Astrocyte (in vitro differentiated cells and primary cell): ENCODE measurements at regions not wholly inside any gene's neighbourhood (a gene's known extent, or its start where the extent isn't known, plus 50 kb on each side); places are given as distances from the start of the nearest gene placed in this dataset.
A peak's percentile ranks its signal among the peaks of the same experiment; 100 is the strongest.
"Not testable (repeated sequence)": the region's sequence is repeated elsewhere in the genome, so short reads cannot be mapped to it uniquely, and the experiment has no call there.

Source experiments
- DNase-seq: peaks from one replicate; pipeline ENCODE4 v3.0.0-alpha.2; 2010; ENCODE audit warnings: low read depth
- FAIRE-seq: peaks from 2 replicates; lab custom pipeline; 2011; peaks lifted over from hg19 to GRCh38; lab: Jason Lieb, UNC
- H2AFZ ChIP-seq: 2 replicates; pipeline ENCODE4 v1.6.0; 2012; ENCODE audit warnings: low read depth, low read length, inconsistent platforms
- H3K27ac ChIP-seq: 2 replicates; pipeline ENCODE4 v1.5.1; 2011; ENCODE audit warnings: low read depth, low read length, inconsistent platforms
- H3K27me3 ChIP-seq: 2 replicates; pipeline ENCODE4 v1.6.0; 2011; ENCODE audit warnings: low read length, inconsistent platforms; ENCODE audit not compliant: insufficient read depth
- H3K36me3 ChIP-seq: 2 replicates; pipeline ENCODE4 v1.5.1; 2011; ENCODE audit warnings: low read length, inconsistent platforms; ENCODE audit not compliant: insufficient read depth
- H3K4me1 ChIP-seq: 2 replicates; pipeline ENCODE4 v1.5.1; 2011; ENCODE audit warnings: low read length, inconsistent platforms; ENCODE audit not compliant: insufficient read depth
- H3K4me2 ChIP-seq: 2 replicates; pipeline ENCODE4 v1.6.0; 2012; ENCODE audit warnings: low read length, inconsistent platforms
- H3K4me3 ChIP-seq: 2 replicates; pipeline ENCODE4 v1.5.1; 2011; ENCODE audit warnings: low read depth, mild to moderate bottlenecking, low read length, inconsistent platforms; ENCODE audit not compliant: insufficient read depth
- H3K79me2 ChIP-seq: 2 replicates; pipeline ENCODE4 v1.6.0; 2012; ENCODE audit warnings: mild to moderate bottlenecking, low read length, inconsistent platforms; ENCODE audit not compliant: insufficient read depth
- H3K9ac ChIP-seq: 2 replicates; pipeline ENCODE4 v1.6.0; 2012; ENCODE audit warnings: mild to moderate bottlenecking, low read length, inconsistent platforms
- H3K9me3 ChIP-seq: 2 replicates; pipeline ENCODE4 v1.5.1; 2012; ENCODE audit warnings: low read depth, mild to moderate bottlenecking, low read length, inconsistent platforms; ENCODE audit not compliant: insufficient read depth
- H4K20me1 ChIP-seq: 2 replicates; pipeline ENCODE4 v1.6.0; 2012; ENCODE audit warnings: low read length, inconsistent platforms; ENCODE audit not compliant: insufficient read depth
- H3K27ac Mint-ChIP-seq: one replicate; pipeline ENCODE4 v1.8.0; 2021; ENCODE audit warnings: mild to moderate bottlenecking, mixed read lengths; ENCODE audit not compliant: unreplicated experiment
- H3K27me3 Mint-ChIP-seq: one replicate; pipeline ENCODE4 v1.8.0; 2021; ENCODE audit warnings: low read depth, mixed read lengths; ENCODE audit not compliant: unreplicated experiment
- H3K36me3 Mint-ChIP-seq: one replicate; pipeline ENCODE4 v1.8.0; 2021; ENCODE audit warnings: low read depth, mixed read lengths; ENCODE audit not compliant: unreplicated experiment
- H3K4me1 Mint-ChIP-seq: one replicate; pipeline ENCODE4 v1.8.0; 2021; ENCODE audit warnings: low read depth, mixed read lengths; ENCODE audit not compliant: unreplicated experiment
- H3K4me3 Mint-ChIP-seq: one replicate; pipeline ENCODE4 v1.8.0; 2021; ENCODE audit warnings: mild to moderate bottlenecking, moderate library complexity, mixed read lengths; ENCODE audit not compliant: unreplicated experiment
- H3K9me3 Mint-ChIP-seq: one replicate; pipeline ENCODE4 v1.8.0; 2021; ENCODE audit warnings: mild to moderate bottlenecking, mixed read lengths; ENCODE audit not compliant: unreplicated experiment
- EZH2 ChIP-seq: IDR thresholded peaks from 2 replicates; pipeline ENCODE4 v1.6.1; 2012; ENCODE audit warnings: mild to moderate bottlenecking, low read length, inconsistent platforms; ENCODE audit not compliant: insufficient read depth
- TF ChIP-seq, protein P1 (sequence below): IDR thresholded peaks from 2 replicates; pipeline ENCODE4 v1.5.1; 2011; ENCODE audit warnings: low read depth, mild to moderate bottlenecking, inconsistent platforms, low read length, moderate library complexity; ENCODE audit not compliant: insufficient read depth

DNA sequence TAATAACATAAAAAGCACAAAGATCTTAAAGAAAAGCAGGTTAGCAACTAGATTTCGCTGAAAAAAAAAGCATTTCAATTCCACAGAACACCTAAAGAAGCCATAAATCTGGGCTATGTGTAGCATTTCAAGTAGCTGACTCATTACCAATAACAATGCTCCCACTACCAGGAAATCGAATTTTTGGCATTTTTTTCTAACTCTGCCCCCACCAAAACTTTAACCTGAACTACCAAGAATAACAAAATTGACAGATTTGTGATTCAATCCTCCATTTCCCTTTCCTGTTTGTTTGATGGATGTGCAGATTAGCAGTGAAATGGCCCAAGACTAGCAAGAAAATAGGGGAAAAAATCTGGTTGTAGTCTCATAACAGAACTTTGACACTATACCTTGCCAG, 180.2 kb downstream of the RASEF start:
- no peak overlapping the region for H3K9ac ChIP-seq
- FAIRE-seq = no peak
- peaks cover 13% of the 10 kb centered on the region for H3K4me1 ChIP-seq
- H3K27me3 ChIP-seq = no peaks in the 10 kb centered on the region
- H3K27ac ChIP-seq = peak overlapping the region; percentile 21
- DNase-seq = peak; percentile 67
- Mint-ChIP-seq H3K27ac (peak overlapping the region; percentile 88), H3K9me3 (no peaks in the 10 kb centered on the region), H3K27me3 (peaks cover 3% of the 10 kb centered on the region), H3K36me3 (no peaks in the 10 kb centered on the region), H3K4me1 (peaks cover 21% of the 10 kb centered on the region), H3K4me3 (no peak overlapping the region)
- H4K20me1 ChIP-seq = no peaks in the 10 kb centered on the region
- H3K4me2 ChIP-seq = peak overlapping the region; percentile 42
- H3K36me3 ChIP-seq = no peaks in the 10 kb centered on the region
- H3K4me3 ChIP-seq = no peak overlapping the region
- no peaks in the 10 kb centered on the region for H3K9me3 ChIP-seq
- TF ChIP-seq, protein P1, sequence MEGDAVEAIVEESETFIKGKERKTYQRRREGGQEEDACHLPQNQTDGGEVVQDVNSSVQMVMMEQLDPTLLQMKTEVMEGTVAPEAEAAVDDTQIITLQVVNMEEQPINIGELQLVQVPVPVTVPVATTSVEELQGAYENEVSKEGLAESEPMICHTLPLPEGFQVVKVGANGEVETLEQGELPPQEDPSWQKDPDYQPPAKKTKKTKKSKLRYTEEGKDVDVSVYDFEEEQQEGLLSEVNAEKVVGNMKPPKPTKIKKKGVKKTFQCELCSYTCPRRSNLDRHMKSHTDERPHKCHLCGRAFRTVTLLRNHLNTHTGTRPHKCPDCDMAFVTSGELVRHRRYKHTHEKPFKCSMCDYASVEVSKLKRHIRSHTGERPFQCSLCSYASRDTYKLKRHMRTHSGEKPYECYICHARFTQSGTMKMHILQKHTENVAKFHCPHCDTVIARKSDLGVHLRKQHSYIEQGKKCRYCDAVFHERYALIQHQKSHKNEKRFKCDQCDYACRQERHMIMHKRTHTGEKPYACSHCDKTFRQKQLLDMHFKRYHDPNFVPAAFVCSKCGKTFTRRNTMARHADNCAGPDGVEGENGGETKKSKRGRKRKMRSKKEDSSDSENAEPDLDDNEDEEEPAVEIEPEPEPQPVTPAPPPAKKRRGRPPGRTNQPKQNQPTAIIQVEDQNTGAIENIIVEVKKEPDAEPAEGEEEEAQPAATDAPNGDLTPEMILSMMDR = no peak
- TF ChIP-seq EZH2 = no peak
- H2AFZ ChIP-seq = peak overlapping the region; percentile 9
- H3K79me2 ChIP-seq = no peaks in the 10 kb centered on the region

DNA sequence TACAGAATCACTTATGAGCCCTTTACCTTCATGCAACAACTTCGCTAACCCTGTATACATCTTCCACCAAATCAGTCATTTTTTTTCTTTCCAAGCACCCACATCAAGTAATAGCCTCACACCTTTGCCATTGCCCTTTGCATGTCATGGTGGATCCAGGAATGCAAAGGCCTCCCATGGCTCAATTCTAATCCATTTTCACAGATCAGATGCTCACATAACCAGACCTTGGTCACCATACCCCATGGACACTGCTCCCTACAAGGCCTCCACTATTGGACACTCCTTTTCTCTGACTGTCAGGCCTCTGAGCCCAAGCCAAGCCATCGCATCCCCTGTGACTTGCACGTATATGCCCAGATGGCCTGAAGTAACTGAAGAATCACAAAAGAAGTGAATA, 179.5 kb downstream of the RASEF start:
- Mint-ChIP-seq H3K9me3 (no peaks in the 10 kb centered on the region), H3K4me3 (no peak overlapping the region), H3K36me3 (no peaks in the 10 kb centered on the region), H3K4me1 (peaks cover 21% of the 10 kb centered on the region), H3K27me3 (peaks cover 3% of the 10 kb centered on the region), H3K27ac (peak overlapping the region; percentile 15)
- Histone ChIP-seq H3K4me3 (no peak overlapping the region), H3K4me2 (no peak overlapping the region), H3K4me1 (peaks cover 13% of the 10 kb centered on the region), H3K27ac (no peak overlapping the region), H3K79me2 (no peaks in the 10 kb centered on the region), H4K20me1 (no peaks in the 10 kb centered on the region), H3K9ac (no peak overlapping the region), H3K36me3 (no peaks in the 10 kb centered on the region), H3K9me3 (no peaks in the 10 kb centered on the region), H2AFZ (no peak overlapping the region), H3K27me3 (no peaks in the 10 kb centered on the region)
- no peak for TF ChIP-seq EZH2
- TF ChIP-seq, protein P1 = no peak
- FAIRE-seq (no peak), DNase-seq (no peak)

DNA sequence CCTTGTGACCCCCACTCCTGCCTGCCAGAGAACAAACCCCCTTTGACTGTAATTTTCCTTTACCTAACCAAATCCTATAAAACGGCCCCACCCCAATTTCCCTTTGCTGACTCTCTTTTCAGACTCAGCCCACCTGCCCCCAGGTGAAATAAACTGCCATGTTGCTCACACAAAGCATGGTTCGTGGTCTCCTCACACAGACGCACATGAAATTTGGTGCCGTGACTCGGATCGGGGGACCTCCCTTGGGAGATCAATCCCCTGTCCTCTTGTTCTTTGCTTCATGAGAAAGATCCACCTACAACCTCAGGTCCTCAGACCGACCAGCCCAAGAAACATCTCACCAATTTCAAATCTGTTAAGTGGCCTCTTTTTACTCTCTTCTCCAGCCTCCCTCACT, 179.0 kb downstream of the RASEF start:
- H3K27ac Mint-ChIP-seq, H3K27me3 ChIP-seq: not testable (repeated sequence)

More for the DNA sequence above, 179.0 kb downstream of the RASEF start:
- H3K9me3 ChIP-seq, H3K4me2 ChIP-seq, H3K36me3 Mint-ChIP-seq, H3K9ac ChIP-seq, H3K27me3 Mint-ChIP-seq, H2AFZ ChIP-seq, H3K4me3 Mint-ChIP-seq, H3K4me3 ChIP-seq, H3K27ac ChIP-seq, H4K20me1 ChIP-seq, H3K36me3 ChIP-seq, H3K79me2 ChIP-seq, FAIRE-seq, H3K9me3 Mint-ChIP-seq, DNase-seq: not testable (repeated sequence)
- H3K4me1 Mint-ChIP-seq = peaks cover 21% of the 10 kb centered on the region
- H3K4me1 ChIP-seq = peaks cover 13% of the 10 kb centered on the region
